ENCODE measurements at regions not wholly inside any gene's neighbourhood (a gene's known extent, or its start where the extent isn't known, plus 50 kb on each side); places are given as distances from the start of the nearest gene placed in this dataset.
"Not testable (repeated sequence)": the region's sequence is repeated elsewhere in the genome, so short reads cannot be mapped to it uniquely, and the experiment has no call there.

DNA sequence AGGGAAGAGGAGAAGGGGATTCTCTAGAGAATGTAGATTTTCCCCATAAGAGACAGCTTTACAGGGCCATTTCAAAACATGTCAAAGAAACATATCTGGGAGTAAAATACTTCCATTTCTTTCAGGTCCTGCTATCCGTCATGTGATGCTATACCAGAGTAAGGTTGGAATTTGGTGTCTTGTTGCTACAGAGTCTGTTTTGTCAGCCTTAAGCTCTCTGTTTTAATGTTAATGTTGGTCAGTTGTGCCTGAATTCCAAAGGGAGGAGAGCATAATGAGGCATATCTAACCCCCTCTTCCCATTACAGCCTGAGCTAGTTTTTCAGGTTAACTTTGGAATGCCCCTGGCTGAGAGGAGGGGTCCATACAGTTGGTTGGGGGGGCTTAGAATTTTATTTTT lies 94.7 kb upstream of the CCDC71L start:
- no peak overlapping the region for H3K4me3 ChIP-seq (replicated peaks; ENCODE audit: low read depth, low read length)
- H3K36me3 ChIP-seq (ENCODE audit: control insufficient read depth, insufficient read depth, low read length) = no peaks in the 10 kb centered on the region
- no peak for TF ChIP-seq CTCF (IDR thresholded peaks at IDR 0.05; ENCODE audit: insufficient read depth, low read length, poor library complexity, severe bottlenecking)
- no peaks in the 10 kb centered on the region for H3K27me3 ChIP-seq (replicated peaks; ENCODE audit: control insufficient read depth, insufficient read depth, low read length)
- no peak for DNase-seq (ENCODE audit: extremely low read depth, insufficient read length)

GRCh38 chr7:106756071-106756470 lies 95.1 kb upstream of the CCDC71L start:
- H3K36me3 ChIP-seq (ENCODE audit: control insufficient read depth, insufficient read depth, low read length) = no peaks in the 10 kb centered on the region
- no peaks in the 10 kb centered on the region for H3K27me3 ChIP-seq (replicated peaks; ENCODE audit: control insufficient read depth, insufficient read depth, low read length)
- TF ChIP-seq CTCF (IDR thresholded peaks at IDR 0.05; ENCODE audit: insufficient read depth, low read length, poor library complexity, severe bottlenecking) = no peak
- DNase-seq (ENCODE audit: extremely low read depth, insufficient read length) = no peak
- H3K4me3 ChIP-seq (replicated peaks; ENCODE audit: low read depth, low read length) = no peak overlapping the region

- no peaks in the 10 kb centered on the region for H3K36me3 ChIP-seq (ENCODE audit: control insufficient read depth, insufficient read depth, low read length)
- H3K27me3 ChIP-seq (replicated peaks; ENCODE audit: control insufficient read depth, insufficient read depth, low read length) = no peaks in the 10 kb centered on the region
- no peak for DNase-seq (ENCODE audit: extremely low read depth, insufficient read length)
These were observed 95.9 kb upstream of the CCDC71L start for GRCh38 chr7:106756884-106757283.

GRCh38 chr7:106757846-106758245 lies 96.9 kb upstream of the CCDC71L start:
- TF ChIP-seq CTCF (IDR thresholded peaks at IDR 0.05; ENCODE audit: insufficient read depth, low read length, poor library complexity, severe bottlenecking) = no peak
- no peak overlapping the region for H3K4me3 ChIP-seq (replicated peaks; ENCODE audit: low read depth, low read length)
- no peak for DNase-seq (ENCODE audit: extremely low read depth, insufficient read length)
- H3K36me3 ChIP-seq (ENCODE audit: control insufficient read depth, insufficient read depth, low read length) = no peaks in the 10 kb centered on the region
- no peaks in the 10 kb centered on the region for H3K27me3 ChIP-seq (replicated peaks; ENCODE audit: control insufficient read depth, insufficient read depth, low read length)

More at GRCh38 chr7:106756884-106757283, 95.9 kb upstream of the CCDC71L start:
- H3K4me3 ChIP-seq (replicated peaks; ENCODE audit: low read depth, low read length) = no peak overlapping the region
- TF ChIP-seq CTCF (IDR thresholded peaks at IDR 0.05; ENCODE audit: insufficient read depth, low read length, poor library complexity, severe bottlenecking) = no peak

GRCh38 chr7:106762845-106763244 lies 101.9 kb upstream of the CCDC71L start:
- not testable (repeated sequence) for DNase-seq (ENCODE audit: extremely low read depth, insufficient read length); H3K27me3 ChIP-seq (replicated peaks; ENCODE audit: control insufficient read depth, insufficient read depth, low read length); H3K36me3 ChIP-seq (ENCODE audit: control insufficient read depth, insufficient read depth, low read length); H3K4me3 ChIP-seq (replicated peaks; ENCODE audit: low read depth, low read length)

DNA sequence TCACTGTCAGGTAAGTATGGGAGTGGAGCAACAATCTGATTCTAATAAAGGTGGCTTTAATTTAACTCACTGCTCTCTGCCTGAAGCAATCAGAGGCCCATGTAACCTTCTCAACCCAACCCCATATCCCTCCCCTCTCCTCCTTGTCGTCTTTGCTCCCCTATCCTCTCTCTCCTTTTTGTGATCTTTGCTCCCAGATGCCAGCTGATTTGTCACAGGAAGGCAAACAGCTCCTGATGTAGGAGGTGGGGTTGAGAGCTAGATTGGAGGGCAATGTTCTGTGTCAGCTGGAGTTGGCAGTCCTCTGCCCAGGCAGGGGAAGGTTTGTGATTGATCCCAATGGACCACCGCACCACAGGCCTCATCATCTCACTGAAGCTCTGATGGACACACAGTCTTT lies 101.4 kb upstream of the PIK3CG start:
- H3K27me3 ChIP-seq (replicated peaks; ENCODE audit: control insufficient read depth, insufficient read depth, low read length) = no peaks in the 10 kb centered on the region
- DNase-seq (ENCODE audit: extremely low read depth, insufficient read length) = no peak
- no peaks in the 10 kb centered on the region for H3K36me3 ChIP-seq (ENCODE audit: control insufficient read depth, insufficient read depth, low read length)
- no peak for TF ChIP-seq CTCF (IDR thresholded peaks at IDR 0.05; ENCODE audit: insufficient read depth, low read length, poor library complexity, severe bottlenecking)
- H3K4me3 ChIP-seq (replicated peaks; ENCODE audit: low read depth, low read length) = no peak overlapping the region

All from GM06990 (cell line).